ENCODE measurements at regions not wholly inside any gene's neighbourhood (a gene's known extent, or its start where the extent isn't known, plus 50 kb on each side); places are given as distances from the start of the nearest gene placed in this dataset.

DNA sequence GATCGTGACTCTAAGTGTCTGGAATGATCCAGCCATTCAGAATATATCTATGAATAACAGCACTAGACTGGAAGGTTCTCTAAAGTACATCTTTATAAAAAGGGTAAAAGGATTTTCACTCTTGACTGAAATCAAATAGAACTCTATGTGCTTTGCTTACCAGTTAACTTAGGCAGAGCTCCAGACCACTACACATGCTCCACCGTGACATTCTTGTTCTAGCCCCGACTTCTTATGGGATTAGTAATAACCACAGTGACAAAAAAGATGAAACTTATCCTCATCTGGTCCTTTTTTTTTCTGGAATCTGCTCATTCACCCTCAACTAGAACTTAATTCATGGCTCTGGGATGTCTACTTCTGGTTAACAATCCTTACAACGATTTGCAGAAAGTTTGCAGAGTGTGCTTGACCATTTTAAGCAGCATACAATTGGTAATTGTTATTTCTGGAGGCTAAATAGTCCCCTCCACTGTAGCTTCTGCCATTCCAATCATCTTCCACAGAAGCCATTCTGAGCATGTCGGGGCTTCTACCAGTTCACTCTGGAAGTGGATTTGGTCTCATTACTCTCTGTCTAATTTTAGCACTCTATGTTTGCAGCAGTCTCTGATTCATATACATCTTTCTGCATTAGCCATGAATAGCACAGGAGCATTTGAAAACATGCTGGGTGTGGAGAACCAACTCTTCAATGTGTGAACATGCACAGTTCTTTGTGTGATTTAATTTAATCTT is 163.7 kb upstream of the CDC14C start:
- Histone ChIP-seq H2BK12ac (ENCODE audit: low read length) (no peak overlapping the region), H2BK120ac (ENCODE audit: low read depth, low read length) (no peak overlapping the region), H3K27me3 (ENCODE audit: control insufficient read depth in 3 of 3, insufficient read depth in 3 of 3, low read depth in 1 of 3, low read length in 3 of 3) (peaks cover 0 to 2% (median 0%) of the 10 kb centered on the region in 3 experiments), H3K14ac (ENCODE audit: low read length) (no peak overlapping the region), H3K4ac (ENCODE audit: low read length) (no peak overlapping the region), H2AK5ac (ENCODE audit: low read depth, low read length) (no peak overlapping the region), H3K18ac (ENCODE audit: low read length) (no peak overlapping the region), H3K4me3 (ENCODE audit: low read length in 2 of 2) (no peak overlapping the region), H2AFZ (ENCODE audit: low read length) (no peak overlapping the region), H4K91ac (ENCODE audit: low read depth, low read length, poor library complexity) (no peak overlapping the region), H3K4me1 (ENCODE audit: control insufficient read depth in 2 of 2, insufficient read depth in 1 of 2, low read depth in 1 of 2, low read length in 2 of 2) (no peaks in the 10 kb centered on the region), H2BK5ac (ENCODE audit: low read length) (no peak overlapping the region), H3K9ac (ENCODE audit: low read depth, low read length, poor library complexity) (no peak overlapping the region), H3K27ac (replicated peaks; ENCODE audit: low read length) (no peak overlapping the region), H2BK15ac (ENCODE audit: low read length) (no peak overlapping the region), H4K8ac (ENCODE audit: low read depth, low read length) (no peak overlapping the region), H3K9me3 (replicated peaks in 1 of 2; ENCODE audit: control insufficient read depth in 2 of 2, insufficient read depth in 1 of 2, low read depth in 1 of 2, low read length in 2 of 2) (no peaks in the 10 kb centered on the region), H3K23ac (ENCODE audit: low read depth, low read length, poor library complexity) (no peak overlapping the region), H3K36me3 (replicated peaks in 1 of 2; ENCODE audit: control insufficient read depth in 2 of 2, insufficient read depth in 2 of 2, low read length in 2 of 2) (no peaks in the 10 kb centered on the region), H3K79me1 (ENCODE audit: low read depth, low read length) (no peaks in the 10 kb centered on the region), H3K4me2 (ENCODE audit: insufficient read depth, low read length, poor library complexity, severe bottlenecking) (no peak overlapping the region)
- WGBS, 2 donors (ENCODE audit: extremely low coverage in 2 of 2, insufficient read length in 2 of 2, insufficient replicate concordance in 1 of 2) = no CpG with 5 or more reads among the region's 5 CpGs
- DNase-seq (ENCODE audit: low spot score) = no peak

DNA sequence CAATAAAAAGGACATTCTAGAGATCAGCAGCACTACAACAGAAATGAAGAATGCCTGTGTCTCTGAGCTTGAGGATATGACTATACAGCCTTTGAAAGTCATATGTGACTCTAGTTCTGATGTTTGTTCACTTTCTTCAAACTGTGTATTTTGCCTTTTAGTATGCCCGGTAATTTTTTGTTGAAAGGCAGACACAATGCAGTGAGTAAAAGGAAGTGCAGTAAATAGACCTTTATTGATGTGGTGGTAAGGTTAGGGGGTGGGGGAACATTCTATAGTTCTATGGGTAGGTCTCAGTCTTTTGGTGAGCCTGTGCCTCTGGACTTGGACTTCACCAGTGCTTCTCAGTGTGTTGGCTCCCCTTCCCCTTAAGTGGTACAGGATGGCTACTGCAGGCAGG is 143.5 kb upstream of the CDC14C start:
- no CpG with 5 or more reads among the region's 1 CpG for WGBS, 2 donors (ENCODE audit: extremely low coverage in 2 of 2, insufficient read length in 2 of 2, insufficient replicate concordance in 1 of 2)
- H3K4me2 ChIP-seq (ENCODE audit: insufficient read depth, low read length, poor library complexity, severe bottlenecking) = no peak overlapping the region
- H3K4ac ChIP-seq (ENCODE audit: low read length) = no peak overlapping the region
- H3K79me1 ChIP-seq (ENCODE audit: low read depth, low read length) = no peaks in the 10 kb centered on the region
- no peak overlapping the region for H2AFZ ChIP-seq (ENCODE audit: low read length)
- no peaks in the 10 kb centered on the region for H3K36me3 ChIP-seq (replicated peaks in 1 of 2; ENCODE audit: control insufficient read depth in 2 of 2, insufficient read depth in 2 of 2, low read length in 2 of 2)
- no peaks in the 10 kb centered on the region for H3K27me3 ChIP-seq (ENCODE audit: control insufficient read depth in 3 of 3, insufficient read depth in 3 of 3, low read depth in 1 of 3, low read length in 3 of 3)
- H2BK120ac ChIP-seq (ENCODE audit: low read depth, low read length) = no peak overlapping the region
- H2BK12ac ChIP-seq (ENCODE audit: low read length) = no peak overlapping the region
- H3K23ac ChIP-seq (ENCODE audit: low read depth, low read length, poor library complexity) = no peak overlapping the region
- H3K9me3 ChIP-seq (replicated peaks in 1 of 2; ENCODE audit: control insufficient read depth in 2 of 2, insufficient read depth in 1 of 2, low read depth in 1 of 2, low read length in 2 of 2) = no peaks in the 10 kb centered on the region
- H4K8ac ChIP-seq (ENCODE audit: low read depth, low read length) = no peak overlapping the region
- no peak overlapping the region for H4K91ac ChIP-seq (ENCODE audit: low read depth, low read length, poor library complexity)
- H3K27ac ChIP-seq (replicated peaks; ENCODE audit: low read length) = no peak overlapping the region
- H2BK5ac ChIP-seq (ENCODE audit: low read length) = no peak overlapping the region
- H3K4me3 ChIP-seq (ENCODE audit: low read length in 2 of 2) = no peak overlapping the region
- H2BK15ac ChIP-seq (ENCODE audit: low read length) = no peak overlapping the region
- no peak overlapping the region for H3K14ac ChIP-seq (ENCODE audit: low read length)
- DNase-seq (ENCODE audit: low spot score) = no peak
- H2AK5ac ChIP-seq (ENCODE audit: low read depth, low read length) = no peak overlapping the region
- no peak overlapping the region for H3K9ac ChIP-seq (ENCODE audit: low read depth, low read length, poor library complexity)
- H3K4me1 ChIP-seq (ENCODE audit: control insufficient read depth in 2 of 2, insufficient read depth in 1 of 2, low read depth in 1 of 2, low read length in 2 of 2) = no peaks in the 10 kb centered on the region
- no peak overlapping the region for H3K18ac ChIP-seq (ENCODE audit: low read length)

DNA sequence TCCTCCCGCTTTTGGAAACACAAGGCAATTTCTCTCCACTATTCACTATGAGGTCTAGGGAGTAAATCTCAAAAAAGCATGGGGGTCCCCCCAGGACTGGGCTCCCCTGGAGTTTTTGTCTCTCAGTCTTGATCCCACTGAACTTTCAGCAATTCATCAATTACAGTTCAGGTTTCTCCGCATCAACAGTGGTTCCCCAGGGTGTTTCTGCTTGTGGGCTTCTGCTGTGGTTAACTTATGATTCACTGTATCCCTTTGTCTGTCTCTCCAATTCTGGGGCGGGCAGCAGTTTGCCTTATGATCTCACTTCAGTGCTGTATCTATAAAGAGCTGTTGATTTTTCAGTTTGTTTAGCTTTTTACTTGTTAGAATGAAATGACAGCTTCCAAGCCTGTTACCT is 142.6 kb upstream of the CDC14C start:
- H4K8ac ChIP-seq (ENCODE audit: low read depth, low read length) = no peak overlapping the region
- no peaks in the 10 kb centered on the region for H3K27me3 ChIP-seq (ENCODE audit: control insufficient read depth in 3 of 3, insufficient read depth in 3 of 3, low read depth in 1 of 3, low read length in 3 of 3)
- no peak overlapping the region for H3K18ac ChIP-seq (ENCODE audit: low read length)
- H3K27ac ChIP-seq (replicated peaks; ENCODE audit: low read length) = no peak overlapping the region
- no peak for DNase-seq (ENCODE audit: low spot score)
- H3K4ac ChIP-seq (ENCODE audit: low read length) = no peak overlapping the region
- WGBS, 2 donors (ENCODE audit: extremely low coverage in 2 of 2, insufficient read length in 2 of 2, insufficient replicate concordance in 1 of 2) = no CpG with 5 or more reads among the region's 3 CpGs
- no peak overlapping the region for H3K9ac ChIP-seq (ENCODE audit: low read depth, low read length, poor library complexity)
- no peaks in the 10 kb centered on the region for H3K36me3 ChIP-seq (replicated peaks in 1 of 2; ENCODE audit: control insufficient read depth in 2 of 2, insufficient read depth in 2 of 2, low read length in 2 of 2)
- no peak overlapping the region for H2BK15ac ChIP-seq (ENCODE audit: low read length)
- H3K4me1 ChIP-seq (ENCODE audit: control insufficient read depth in 2 of 2, insufficient read depth in 1 of 2, low read depth in 1 of 2, low read length in 2 of 2) = no peaks in the 10 kb centered on the region
- H4K91ac ChIP-seq (ENCODE audit: low read depth, low read length, poor library complexity) = no peak overlapping the region
- no peak overlapping the region for H3K4me3 ChIP-seq (ENCODE audit: low read length in 2 of 2)
- H2BK5ac ChIP-seq (ENCODE audit: low read length) = no peak overlapping the region
- H2BK12ac ChIP-seq (ENCODE audit: low read length) = no peak overlapping the region
- H3K79me1 ChIP-seq (ENCODE audit: low read depth, low read length) = no peaks in the 10 kb centered on the region
- no peak overlapping the region for H3K4me2 ChIP-seq (ENCODE audit: insufficient read depth, low read length, poor library complexity, severe bottlenecking)
- no peak overlapping the region for H2AFZ ChIP-seq (ENCODE audit: low read length)
- H2BK120ac ChIP-seq (ENCODE audit: low read depth, low read length) = no peak overlapping the region
- H3K14ac ChIP-seq (ENCODE audit: low read length) = no peak overlapping the region
- H2AK5ac ChIP-seq (ENCODE audit: low read depth, low read length) = no peak overlapping the region
- no peaks in the 10 kb centered on the region for H3K9me3 ChIP-seq (replicated peaks in 1 of 2; ENCODE audit: control insufficient read depth in 2 of 2, insufficient read depth in 1 of 2, low read depth in 1 of 2, low read length in 2 of 2)
- H3K23ac ChIP-seq (ENCODE audit: low read depth, low read length, poor library complexity) = no peak overlapping the region

DNA sequence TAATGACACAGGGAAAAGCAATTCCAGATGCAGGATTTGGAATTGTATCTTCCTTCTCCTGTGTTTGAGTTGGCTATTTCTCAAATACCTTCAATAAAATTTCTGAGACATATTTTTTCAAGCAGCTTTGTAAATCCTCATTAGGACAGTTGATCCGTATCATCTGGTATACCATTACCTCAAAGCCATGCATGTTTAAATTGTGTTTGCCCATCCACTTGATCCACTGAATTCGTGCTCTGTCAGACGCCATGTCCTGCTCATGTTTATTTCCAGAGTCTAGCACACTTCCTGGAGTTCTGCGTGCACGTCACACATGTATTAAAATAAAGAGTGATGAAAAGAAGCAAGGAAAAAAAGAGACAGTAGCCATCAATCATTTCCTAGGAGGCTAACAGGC is 141.8 kb upstream of the CDC14C start:
- no peak overlapping the region for H3K27ac ChIP-seq (replicated peaks; ENCODE audit: low read length)
- WGBS, 2 donors (ENCODE audit: extremely low coverage in 2 of 2, insufficient read length in 2 of 2, insufficient replicate concordance in 1 of 2) = no CpG with 5 or more reads among the region's 5 CpGs
- no peak overlapping the region for H3K9ac ChIP-seq (ENCODE audit: low read depth, low read length, poor library complexity)
- no peak overlapping the region for H3K14ac ChIP-seq (ENCODE audit: low read length)
- no peak for DNase-seq (ENCODE audit: low spot score)
- H3K36me3 ChIP-seq (replicated peaks in 1 of 2; ENCODE audit: control insufficient read depth in 2 of 2, insufficient read depth in 2 of 2, low read length in 2 of 2) = no peaks in the 10 kb centered on the region
- no peaks in the 10 kb centered on the region for H3K27me3 ChIP-seq (ENCODE audit: control insufficient read depth in 3 of 3, insufficient read depth in 3 of 3, low read depth in 1 of 3, low read length in 3 of 3)
- H2BK12ac ChIP-seq (ENCODE audit: low read length) = no peak overlapping the region
- H4K8ac ChIP-seq (ENCODE audit: low read depth, low read length) = no peak overlapping the region
- H2AK5ac ChIP-seq (ENCODE audit: low read depth, low read length) = no peak overlapping the region
- H3K23ac ChIP-seq (ENCODE audit: low read depth, low read length, poor library complexity) = no peak overlapping the region
- no peak overlapping the region for H2BK120ac ChIP-seq (ENCODE audit: low read depth, low read length)
- no peaks in the 10 kb centered on the region for H3K4me1 ChIP-seq (ENCODE audit: control insufficient read depth in 2 of 2, insufficient read depth in 1 of 2, low read depth in 1 of 2, low read length in 2 of 2)
- no peaks in the 10 kb centered on the region for H3K9me3 ChIP-seq (replicated peaks in 1 of 2; ENCODE audit: control insufficient read depth in 2 of 2, insufficient read depth in 1 of 2, low read depth in 1 of 2, low read length in 2 of 2)
- H3K18ac ChIP-seq (ENCODE audit: low read length) = no peak overlapping the region
- H3K4me2 ChIP-seq (ENCODE audit: insufficient read depth, low read length, poor library complexity, severe bottlenecking) = no peak overlapping the region
- H2AFZ ChIP-seq (ENCODE audit: low read length) = no peak overlapping the region
- no peak overlapping the region for H3K4ac ChIP-seq (ENCODE audit: low read length)
- no peak overlapping the region for H2BK15ac ChIP-seq (ENCODE audit: low read length)
- H2BK5ac ChIP-seq (ENCODE audit: low read length) = no peak overlapping the region
- no peaks in the 10 kb centered on the region for H3K79me1 ChIP-seq (ENCODE audit: low read depth, low read length)
- H4K91ac ChIP-seq (ENCODE audit: low read depth, low read length, poor library complexity) = no peak overlapping the region
- H3K4me3 ChIP-seq (ENCODE audit: low read length in 2 of 2) = no peak overlapping the region
